ENCODE measurements at regions not wholly inside any gene's neighbourhood (a gene's known extent, or its start where the extent isn't known, plus 50 kb on each side); places are given as distances from the start of the nearest gene placed in this dataset.

GRCh38 chr5:147177125-147177840 lies 57.5 kb upstream of the STK32A start:
- Histone ChIP-seq H3K9me3 (ENCODE audit: control insufficient read depth, low read depth, low read length) (no peaks in the 10 kb centered on the region), H4K20me1 (ENCODE audit: control insufficient read depth, extremely low read depth, insufficient read depth, low read length) (no peaks in the 10 kb centered on the region), H3K36me3 (ENCODE audit: control insufficient read depth in 2 of 2, extremely low read depth in 1 of 2, insufficient read depth in 2 of 2, low read length in 2 of 2) (no peaks in the 10 kb centered on the region), H3K4me2 (ENCODE audit: control insufficient read depth, extremely low read depth, insufficient read depth, low read depth, low read length) (no peak overlapping the region), H3K4me3 (ENCODE audit: control insufficient read depth in 2 of 3, extremely low read depth in 1 of 3, insufficient read depth in 2 of 3, low read depth in 1 of 3, low read length in 3 of 3) (no peak overlapping the region), H3K27ac (ENCODE audit: control insufficient read depth, insufficient read depth, low read length) (no peak overlapping the region), H3K9me1 (ENCODE audit: control insufficient read depth, extremely low read depth, insufficient read depth, low read length) (peaks cover 2% of the 10 kb centered on the region), H2AFZ (ENCODE audit: control insufficient read depth, low read length) (no peak overlapping the region), H3K9ac (ENCODE audit: control insufficient read depth, extremely low read depth, insufficient read depth, low read length) (no peak overlapping the region), H3K79me2 (ENCODE audit: control insufficient read depth, insufficient read depth, low read length) (no peaks in the 10 kb centered on the region), H3K27me3 (ENCODE audit: control insufficient read depth, extremely low read depth, insufficient read depth, low read length) (no peaks in the 10 kb centered on the region), H3K4me1 (ENCODE audit: control insufficient read depth, extremely low read depth, insufficient read depth, low read length) (no peaks in the 10 kb centered on the region)
- DNase-seq (ENCODE audit: low read depth, low spot score): no peak
- dilution Hi-C loops (cut with MboI; ENCODE audit: extremely low pct_ligation_motif_present, low sequenced_read_pairs): no loop called here
- no peak for TF ChIP-seq EZH2 (IDR thresholded peaks at IDR 0.05; ENCODE audit: low read length)
- no peak for TF ChIP-seq CTCF (optimal IDR thresholded peaks at IDR 0.05 in 1 of 3, IDR thresholded peaks at IDR 0.05 in 1 of 3, conservative IDR thresholded peaks at IDR 0.05 in 1 of 3; ENCODE audit: extremely low read depth in 1 of 3, insufficient read depth in 2 of 3, low read length in 3 of 3)
- FAIRE-seq: no peak

GRCh38 chr5:147179562-147180147 lies 55.2 kb upstream of the STK32A start:
- dilution Hi-C loops (cut with MboI; ENCODE audit: extremely low pct_ligation_motif_present, low sequenced_read_pairs): no loop called here
- Histone ChIP-seq H3K4me2 (ENCODE audit: control insufficient read depth, extremely low read depth, insufficient read depth, low read depth, low read length) (no peak overlapping the region), H3K4me3 (ENCODE audit: control insufficient read depth in 2 of 3, extremely low read depth in 1 of 3, insufficient read depth in 2 of 3, low read depth in 1 of 3, low read length in 3 of 3) (no peak overlapping the region), H3K27me3 (ENCODE audit: control insufficient read depth, extremely low read depth, insufficient read depth, low read length) (no peaks in the 10 kb centered on the region), H4K20me1 (ENCODE audit: control insufficient read depth, extremely low read depth, insufficient read depth, low read length) (no peaks in the 10 kb centered on the region), H3K9ac (ENCODE audit: control insufficient read depth, extremely low read depth, insufficient read depth, low read length) (no peak overlapping the region), H3K79me2 (ENCODE audit: control insufficient read depth, insufficient read depth, low read length) (no peaks in the 10 kb centered on the region), H3K4me1 (ENCODE audit: control insufficient read depth, extremely low read depth, insufficient read depth, low read length) (no peaks in the 10 kb centered on the region), H3K27ac (ENCODE audit: control insufficient read depth, insufficient read depth, low read length) (no peak overlapping the region), H3K9me3 (ENCODE audit: control insufficient read depth, low read depth, low read length) (no peaks in the 10 kb centered on the region), H3K36me3 (ENCODE audit: control insufficient read depth in 2 of 2, extremely low read depth in 1 of 2, insufficient read depth in 2 of 2, low read length in 2 of 2) (no peaks in the 10 kb centered on the region), H3K9me1 (ENCODE audit: control insufficient read depth, extremely low read depth, insufficient read depth, low read length) (peaks cover 2% of the 10 kb centered on the region), H2AFZ (ENCODE audit: control insufficient read depth, low read length) (no peak overlapping the region)
- DNase-seq (ENCODE audit: low read depth, low spot score) (no peak), FAIRE-seq (no peak)
- TF ChIP-seq CTCF (optimal IDR thresholded peaks at IDR 0.05 in 1 of 3, IDR thresholded peaks at IDR 0.05 in 1 of 3, conservative IDR thresholded peaks at IDR 0.05 in 1 of 3; ENCODE audit: extremely low read depth in 1 of 3, insufficient read depth in 2 of 3, low read length in 3 of 3): no peak
- TF ChIP-seq EZH2 (IDR thresholded peaks at IDR 0.05; ENCODE audit: low read length): no peak
